ENCODE measurements at regions not wholly inside any gene's neighbourhood (a gene's known extent, or its start where the extent isn't known, plus 50 kb on each side); places are given as distances from the start of the nearest gene placed in this dataset.
"Not testable (repeated sequence)": the region's sequence is repeated elsewhere in the genome, so short reads cannot be mapped to it uniquely, and the experiment has no call there.

DNA sequence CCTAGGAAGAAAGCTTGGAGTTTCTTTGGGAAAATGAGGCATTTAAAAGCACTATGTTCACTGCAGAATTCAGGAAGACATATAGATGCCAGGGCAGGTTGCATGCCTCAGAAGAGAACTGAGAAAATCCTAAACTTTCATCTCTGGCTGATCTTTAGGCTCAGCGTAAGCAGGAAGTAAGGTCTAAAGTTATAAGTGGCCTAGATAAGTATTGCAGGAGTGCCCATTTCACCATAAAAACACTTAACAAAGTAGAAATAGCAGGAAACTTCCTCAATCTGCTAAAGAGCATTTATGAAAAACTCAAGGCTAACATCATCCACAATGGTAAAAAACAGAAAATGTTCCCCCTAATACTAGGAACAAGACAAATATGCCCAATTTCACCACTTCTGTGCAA is 320.3 kb downstream of the BMP2 start:
- DNase-seq = no peak

DNA sequence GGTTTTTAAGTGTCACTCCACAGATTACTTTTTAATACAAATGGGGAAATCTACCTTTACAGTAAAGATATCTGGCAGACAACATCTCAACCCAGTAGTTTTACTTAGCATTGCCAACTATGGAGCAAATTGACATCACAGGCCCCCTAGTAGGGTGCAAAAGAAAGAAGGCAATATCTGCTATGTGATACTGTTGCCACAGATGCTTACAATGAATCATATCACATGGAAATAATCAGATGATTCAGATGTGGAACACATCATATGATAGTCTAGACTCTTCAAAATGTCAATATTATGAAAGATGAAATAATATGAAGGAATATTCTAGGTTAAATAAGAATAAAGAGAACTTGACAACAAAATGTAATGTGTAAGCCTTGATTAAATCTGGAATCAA is 322.5 kb downstream of the BMP2 start:
- DNase-seq = no peak

DNA sequence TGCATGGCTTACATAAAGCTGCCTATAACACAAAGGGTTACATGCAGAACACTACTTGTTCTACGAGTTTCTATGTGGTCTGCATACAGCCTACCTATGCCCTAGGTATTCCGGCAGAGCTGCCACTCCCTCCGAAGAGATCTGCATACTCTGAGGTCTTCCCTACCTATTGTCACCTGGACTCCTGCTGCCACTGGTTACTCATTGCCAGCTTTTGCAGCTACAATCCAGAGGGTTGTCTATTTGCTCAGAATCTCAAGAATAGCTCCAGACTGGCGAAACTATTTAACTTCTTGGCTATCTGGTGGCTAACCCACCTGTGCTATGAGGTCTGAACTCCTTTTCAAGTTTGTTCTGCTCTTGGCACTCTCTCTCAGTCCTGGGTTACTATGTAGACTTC is 323.3 kb downstream of the BMP2 start:
- no peak for DNase-seq

DNA sequence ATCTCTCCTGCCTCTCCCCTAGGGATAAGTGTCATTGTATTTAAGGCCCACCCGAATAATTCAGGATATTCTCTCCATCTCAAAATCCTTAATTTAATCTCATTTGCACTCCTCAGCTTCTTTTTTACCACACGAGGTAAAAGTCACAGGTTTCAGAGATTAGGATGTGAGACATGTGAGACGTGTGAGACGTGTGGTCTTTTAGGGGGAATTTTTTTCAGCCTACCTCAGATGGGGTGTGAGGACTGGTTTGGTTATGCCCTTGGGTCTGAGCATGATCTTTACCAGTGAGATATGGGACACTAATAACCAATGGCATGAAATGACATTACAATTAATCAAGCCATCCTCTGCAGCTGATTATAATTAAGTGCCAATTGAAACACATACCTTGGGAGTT is 324.2 kb downstream of the BMP2 start:
- no peak for DNase-seq

DNA sequence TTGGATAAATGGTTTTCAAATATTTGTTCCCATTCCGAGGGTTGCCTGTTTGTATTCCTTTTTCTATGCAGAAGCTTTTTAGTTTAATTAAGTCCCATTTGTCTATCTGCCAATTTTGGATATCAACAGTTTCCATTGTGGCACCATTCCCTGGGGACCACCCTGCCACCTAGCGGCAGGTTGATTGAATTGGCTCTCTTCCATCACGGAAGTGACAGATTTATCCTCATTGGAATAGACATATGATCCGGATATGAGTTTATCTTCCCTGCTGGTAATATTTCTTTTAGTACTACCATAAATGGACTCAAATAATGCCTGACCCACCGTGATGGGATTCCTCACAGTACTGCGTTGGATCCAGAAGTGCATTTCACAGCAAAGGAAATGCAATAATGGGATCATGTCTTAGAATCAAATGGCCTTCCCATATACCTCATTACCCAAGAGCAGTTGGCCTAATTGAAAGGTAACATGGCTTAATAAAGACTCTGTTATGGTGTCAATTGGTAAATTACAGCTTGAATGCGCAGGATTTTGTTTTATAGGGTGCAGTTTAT is 327.0 kb downstream of the BMP2 start:
- DNase-seq = no peak

DNA sequence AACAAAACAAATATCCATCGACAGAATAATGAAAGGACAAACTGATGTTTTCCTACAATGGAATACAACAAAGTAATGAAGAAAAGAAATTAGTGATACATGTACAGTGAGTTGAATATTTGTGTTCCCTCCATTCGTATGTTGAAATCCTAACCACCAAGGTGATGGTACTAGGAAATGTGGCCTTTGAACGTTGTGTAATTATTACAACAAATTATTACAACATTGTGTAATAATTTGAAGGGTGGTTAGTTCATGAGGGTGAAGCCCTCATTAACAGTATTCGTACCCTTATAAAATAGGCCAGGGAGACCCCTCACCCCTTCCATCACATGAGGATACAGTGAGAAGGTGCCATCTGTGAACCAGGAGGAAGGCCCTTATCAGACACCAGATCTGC is 339.4 kb downstream of the BMP2 start:
- DNase-seq = no peak

DNA sequence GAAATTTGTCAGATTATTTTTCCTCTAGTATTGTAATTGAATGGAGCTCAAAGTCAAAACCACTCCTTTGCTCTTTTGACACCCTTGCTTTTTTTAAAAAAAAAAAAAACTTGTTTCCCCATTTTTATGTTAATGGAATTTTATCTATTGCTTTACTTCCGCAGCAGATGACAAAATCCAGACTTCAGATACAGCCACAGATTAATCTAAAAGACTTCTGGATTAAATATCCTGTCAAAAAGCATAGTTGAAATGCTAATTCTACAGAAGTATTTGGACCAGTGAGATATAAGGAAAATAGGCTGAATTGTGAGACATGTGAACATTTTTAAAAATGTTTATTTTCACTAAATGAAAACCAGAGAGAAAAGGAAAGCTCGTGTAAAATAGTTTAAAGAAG is 341.4 kb downstream of the BMP2 start:
- no peak for DNase-seq

DNA sequence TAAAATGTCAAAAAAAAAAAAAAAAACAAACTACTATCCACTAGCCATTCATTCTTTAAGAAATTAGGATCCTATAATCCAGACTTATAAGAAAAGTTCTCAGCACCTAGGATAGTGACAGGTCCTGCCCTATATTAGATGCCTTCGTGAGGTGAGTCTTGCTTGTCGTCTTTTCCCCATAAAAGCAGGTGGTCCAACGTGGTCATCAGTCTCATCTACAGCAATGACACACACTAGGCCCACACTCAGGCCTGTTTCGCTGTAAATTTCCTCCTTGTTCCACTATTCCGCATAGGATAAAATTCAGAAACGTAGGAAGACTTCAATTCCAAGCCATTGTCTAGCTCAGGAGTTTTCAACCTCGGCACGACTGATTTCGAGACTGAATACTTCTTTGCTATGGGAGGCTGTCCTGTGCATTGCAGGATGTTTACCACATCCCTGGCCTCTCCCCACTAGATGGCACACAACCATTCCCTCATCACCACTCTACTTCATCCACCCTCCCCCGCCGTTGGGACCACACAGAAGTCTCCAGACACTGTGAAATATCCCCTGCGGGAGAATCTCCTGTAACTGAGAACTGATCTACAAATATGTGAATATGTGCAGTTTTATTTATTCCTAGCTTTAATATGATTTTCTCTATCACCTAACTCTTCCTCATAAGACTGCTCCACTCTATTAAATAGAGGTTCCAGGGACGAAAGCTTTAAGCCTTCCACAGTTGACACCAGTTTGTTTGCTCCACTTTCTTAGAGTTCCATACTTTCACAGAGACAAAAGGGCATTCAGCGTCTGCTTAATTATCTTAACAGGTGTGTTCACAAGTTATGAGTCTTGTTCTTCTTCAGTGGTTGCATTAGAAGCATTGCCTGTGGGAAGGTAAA is 346.3 kb downstream of the BMP2 start:
- peak; percentile 3 for DNase-seq

DNA sequence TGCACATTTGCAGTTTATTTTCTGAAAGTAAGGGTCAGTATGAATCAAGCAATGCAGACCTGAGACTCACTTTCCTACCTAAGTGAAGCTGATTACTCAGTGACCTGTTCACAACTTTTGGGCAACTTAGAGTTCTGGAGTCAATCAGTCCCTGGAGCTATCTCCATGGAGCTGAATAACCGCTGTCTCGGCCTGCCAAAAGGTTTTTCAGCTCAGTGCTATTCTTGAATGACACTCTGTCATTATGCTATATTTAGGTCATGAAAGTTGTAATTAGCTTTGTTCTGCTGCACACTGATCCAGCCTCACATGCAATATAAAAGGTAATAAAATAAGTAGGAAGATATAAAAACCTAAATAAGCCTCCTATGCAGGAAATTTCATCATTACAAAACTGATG is 356.0 kb downstream of the BMP2 start:
- DNase-seq = no peak

DNA sequence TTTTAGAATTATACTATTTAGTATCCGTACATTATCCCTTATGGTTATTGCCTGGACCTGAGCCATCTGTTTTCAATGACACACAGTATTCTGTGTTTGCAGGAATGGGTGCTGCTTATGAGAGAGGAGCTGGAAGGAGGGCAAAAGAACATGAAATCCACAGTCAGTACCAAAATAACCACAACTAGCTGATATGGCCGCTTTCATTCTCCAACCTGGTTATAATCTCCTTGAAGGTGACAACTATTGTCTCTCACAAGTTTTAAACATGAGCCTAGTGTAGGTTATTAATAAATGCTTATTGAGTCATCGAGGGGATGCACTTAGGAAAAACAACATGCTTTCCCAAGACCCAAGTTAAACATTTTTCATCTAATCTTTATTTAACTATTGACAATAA is 356.6 kb downstream of the BMP2 start:
- no peak for DNase-seq

DNA sequence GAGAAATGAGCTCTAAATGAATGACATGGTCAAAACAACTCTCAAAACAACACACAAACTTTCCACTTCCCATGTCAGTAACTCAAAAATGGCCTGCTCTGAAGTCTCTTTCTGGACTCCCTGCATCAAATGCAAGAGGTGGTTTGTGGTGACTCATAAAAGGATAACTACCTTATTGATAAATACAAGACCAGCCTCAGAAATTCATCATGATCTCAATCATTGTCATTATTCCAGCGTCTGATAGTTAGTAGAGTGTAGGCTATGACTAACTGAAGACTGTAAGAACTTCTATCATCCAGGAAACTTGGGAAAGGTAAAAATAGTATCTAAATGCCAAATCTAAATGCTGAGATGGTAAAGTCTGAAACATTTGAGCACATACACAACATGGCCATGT is 369.4 kb downstream of the BMP2 start:
- DNase-seq = no peak

DNA sequence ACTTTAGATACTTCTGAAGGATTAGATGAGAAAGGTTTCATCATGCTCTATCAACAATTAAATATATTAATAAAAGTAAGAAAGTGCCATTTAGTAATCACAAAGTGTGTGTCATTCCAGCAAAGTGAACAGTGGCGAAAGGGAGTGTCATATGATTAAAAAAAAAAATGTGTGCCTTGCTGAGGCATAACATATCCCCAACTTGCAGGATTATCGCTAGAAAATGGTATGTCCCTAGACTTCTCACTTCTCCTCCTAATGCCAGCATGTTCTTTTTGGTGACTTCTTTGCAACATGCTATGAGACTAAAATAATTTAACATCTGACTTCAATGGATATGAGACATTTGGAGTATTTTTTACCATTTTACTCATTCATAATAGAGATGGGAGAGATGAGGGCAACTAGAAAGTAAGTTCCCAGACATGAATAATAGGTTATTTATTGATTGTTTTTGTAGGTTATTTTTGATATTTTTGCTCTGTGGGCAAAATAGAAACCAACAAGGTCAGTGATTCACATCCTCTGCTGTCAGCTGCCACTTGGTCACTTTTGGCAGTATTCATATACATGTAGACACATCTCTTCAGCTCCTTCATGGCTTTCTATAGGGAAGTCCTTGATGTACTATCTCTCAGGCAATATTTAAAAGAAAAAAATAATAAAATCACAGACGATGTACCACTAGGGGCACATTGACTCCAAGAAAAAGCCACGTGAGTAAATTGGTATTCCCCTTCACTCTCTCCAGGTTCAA is 370.1 kb downstream of the BMP2 start:
- no peak for DNase-seq

DNA sequence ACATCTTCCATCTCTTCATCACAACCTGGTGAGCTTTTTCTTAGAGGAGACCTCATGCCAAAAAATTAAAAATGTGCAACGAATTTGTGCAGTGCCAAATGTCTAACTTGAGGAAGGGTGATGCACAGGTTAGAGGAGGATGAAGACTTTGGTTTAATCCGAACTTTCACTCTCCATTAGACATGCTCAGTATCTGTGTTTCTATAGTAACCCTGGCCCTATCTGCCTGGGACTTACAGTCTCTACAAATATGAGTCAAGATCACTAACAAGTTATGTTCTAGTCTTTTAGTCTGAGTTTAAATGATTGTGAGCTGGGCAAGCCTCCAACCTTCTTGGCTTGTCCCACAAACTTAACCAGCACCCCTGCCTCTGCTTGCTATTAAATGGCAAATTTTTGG is 377.0 kb downstream of the BMP2 start:
- no peak for DNase-seq

DNA sequence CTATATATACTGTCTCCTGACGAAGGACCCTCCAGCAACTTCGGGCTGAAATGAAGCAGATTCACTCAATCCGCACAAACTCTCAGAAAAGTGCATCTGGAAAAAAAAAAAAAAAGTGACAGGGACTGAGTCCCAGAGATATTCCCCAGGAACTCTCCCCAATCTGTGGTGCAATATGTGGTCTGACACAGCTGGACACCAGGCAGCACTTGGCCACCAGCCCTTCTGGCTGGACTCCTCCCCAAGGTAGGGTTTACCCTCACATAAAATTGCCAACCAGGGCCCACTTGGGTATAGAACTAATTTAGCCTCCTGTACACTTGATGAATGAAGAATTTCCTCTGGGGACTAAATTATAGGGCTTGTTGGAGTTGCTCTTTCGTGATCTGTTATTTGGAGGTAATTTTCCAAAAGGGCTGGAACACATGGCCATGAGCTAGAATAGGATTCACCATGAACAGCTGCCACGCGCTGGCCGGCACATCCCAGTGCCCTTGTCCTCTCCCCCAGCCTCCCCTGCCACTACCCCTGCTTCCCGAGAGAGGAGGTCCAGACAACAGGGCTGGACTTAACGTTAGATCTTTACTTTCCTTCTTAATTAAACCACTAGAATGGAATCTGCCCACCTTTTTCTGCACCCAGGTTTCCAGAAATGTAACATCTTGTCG is 379.2 kb downstream of the BMP2 start:
- no peak for DNase-seq

DNA sequence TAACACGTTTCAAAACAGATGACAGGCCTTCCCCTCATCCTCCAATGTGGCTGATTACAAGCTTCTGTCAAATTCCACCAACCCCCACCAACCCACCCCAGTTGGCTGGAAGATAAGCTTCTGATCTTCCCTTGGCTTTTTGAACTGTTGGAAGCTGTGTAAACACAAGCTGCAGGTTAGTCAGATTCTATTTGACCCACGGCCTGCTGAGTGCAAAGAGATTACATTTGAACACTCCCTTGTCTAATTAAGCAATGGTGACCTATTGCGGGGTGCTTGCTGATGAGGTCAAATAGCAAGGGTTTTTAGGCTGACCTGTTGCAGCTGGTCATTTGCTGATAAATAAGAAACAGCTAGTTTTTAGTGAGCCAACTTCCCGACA is 379.7 kb downstream of the BMP2 start:
- no peak for DNase-seq

DNA sequence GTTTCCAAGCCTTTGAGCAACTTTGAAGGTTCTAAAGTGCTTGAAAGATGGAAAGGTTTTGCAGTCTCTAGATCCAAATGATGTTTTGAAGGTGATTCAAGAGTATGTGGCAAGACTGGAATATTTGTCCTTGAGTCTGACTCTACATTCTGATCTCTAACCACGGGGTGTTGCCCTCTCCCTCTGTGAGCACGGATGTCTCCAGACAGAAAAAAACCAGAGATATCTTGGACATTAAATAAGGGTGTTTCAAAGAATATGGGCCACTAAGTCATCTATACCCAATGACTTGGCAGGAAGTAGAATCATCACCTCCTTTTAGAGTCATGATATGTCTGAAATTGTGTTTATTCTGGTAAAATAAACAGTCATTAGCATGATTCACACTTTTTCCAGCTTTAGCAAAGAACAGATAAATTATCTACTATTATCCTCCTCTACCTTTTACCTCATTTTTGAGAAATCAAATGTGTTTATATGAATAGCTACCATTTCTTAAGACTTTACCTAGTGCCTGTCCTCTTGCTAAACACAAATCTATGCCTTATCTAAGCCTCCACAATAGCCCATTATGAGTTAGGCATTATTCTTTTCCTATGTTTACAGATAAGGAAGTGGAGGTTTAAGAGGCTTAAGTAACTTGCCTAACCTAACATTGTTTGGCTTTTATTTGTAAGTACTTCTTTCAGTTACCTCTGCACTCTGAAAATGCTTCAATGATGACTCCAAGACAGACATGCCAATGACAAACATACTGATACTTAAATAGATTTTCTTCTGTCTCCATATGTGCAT is 384.4 kb downstream of the BMP2 start:
- no peak for DNase-seq

DNA sequence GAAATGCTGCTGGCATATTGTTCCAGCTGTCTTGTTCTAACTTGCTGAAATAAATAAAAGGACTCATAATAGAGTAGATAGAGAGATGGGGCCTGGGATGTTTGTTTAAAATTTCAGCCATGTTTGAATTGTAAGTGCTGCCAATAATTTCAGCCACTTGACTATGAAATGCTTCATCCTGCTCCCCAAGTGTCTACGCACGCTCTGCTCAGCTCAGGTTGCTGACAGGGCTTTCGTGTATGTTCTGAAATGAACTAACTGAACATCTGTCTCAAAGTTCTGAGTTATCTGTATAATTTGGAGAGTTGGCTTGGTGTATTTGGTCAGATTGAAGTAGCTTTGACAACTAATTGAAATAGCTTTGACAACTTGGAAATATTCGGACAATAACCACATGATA is 387.8 kb downstream of the BMP2 start:
- DNase-seq = peak; percentile 97

DNA sequence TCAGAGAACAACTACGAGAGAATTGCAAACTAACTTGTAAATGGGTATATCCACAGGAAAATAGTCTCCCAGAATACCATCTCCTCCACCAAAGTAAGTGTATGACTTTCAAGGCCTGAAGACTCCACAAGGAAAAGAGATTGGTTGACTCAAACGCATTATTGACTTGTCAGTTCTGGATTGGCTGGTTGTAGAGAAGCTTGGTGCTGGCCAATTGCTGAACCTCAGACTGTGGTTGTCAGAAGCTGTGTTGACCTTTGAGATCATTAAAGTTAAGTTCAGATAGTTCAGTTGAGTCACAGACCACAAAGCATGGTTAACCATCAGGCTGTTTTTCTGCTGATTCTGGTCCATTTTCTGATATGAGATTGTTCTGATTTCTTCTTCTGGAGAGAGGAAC is 388.3 kb downstream of the BMP2 start:
- no peak for DNase-seq

DNA sequence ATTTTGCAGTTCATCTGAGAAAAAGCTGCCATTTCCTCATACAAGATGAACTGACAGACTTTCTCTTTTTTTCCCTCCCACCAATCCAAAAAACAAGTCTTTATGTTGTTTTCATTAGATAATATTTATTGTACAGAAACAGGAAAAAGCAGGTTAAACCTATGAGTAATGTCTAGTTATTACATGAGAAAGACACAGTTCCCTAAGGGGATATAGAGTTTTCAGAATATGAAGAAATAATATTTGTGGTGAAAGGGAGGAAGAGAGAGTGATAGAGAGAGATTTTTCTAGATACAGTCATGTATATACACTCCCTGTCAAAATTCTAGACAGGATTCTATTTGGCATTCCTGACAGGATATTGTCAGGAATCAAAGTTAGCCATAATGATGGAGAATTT is 392.4 kb downstream of the BMP2 start:
- no peak for DNase-seq

DNA sequence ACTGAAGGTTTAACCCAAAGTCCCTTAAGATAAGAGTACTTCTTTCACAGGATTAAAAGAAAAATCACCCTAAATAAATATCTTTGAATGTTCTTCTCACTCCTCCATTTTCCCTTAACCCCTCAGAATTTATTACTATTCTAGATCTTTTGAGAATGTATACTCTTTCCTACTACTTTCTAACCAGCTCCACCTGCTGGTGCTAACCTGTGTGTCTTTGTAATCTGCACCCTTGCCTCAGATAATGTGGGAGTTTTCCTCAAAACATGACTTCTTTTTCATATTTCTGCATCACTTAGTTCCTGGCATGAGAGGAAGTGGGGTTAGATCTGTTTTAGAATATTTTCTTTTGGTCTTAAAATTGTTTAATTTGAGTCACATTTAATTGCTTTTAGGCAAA is 394.2 kb downstream of the BMP2 start:
- DNase-seq = peak; percentile 25

DNA sequence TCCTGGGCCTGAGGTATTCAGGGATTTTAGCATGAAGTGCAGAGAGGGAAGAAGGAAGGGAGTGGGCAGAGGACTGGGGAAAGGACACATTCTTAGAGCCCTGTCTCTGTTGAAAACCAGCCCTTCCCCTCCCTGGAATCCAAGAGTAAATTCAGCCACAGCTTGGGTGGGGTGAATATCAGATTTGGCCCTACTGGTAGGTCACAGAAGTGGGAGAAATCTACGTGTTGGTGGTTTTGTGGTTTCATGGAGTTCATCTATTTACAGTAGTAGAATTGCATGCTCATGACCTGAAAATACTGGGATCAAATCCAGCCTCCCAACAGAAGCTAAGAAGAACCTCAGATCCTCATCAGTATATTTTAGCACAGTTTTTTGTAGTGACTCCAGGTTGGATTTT is 404.4 kb downstream of the BMP2 start:
- DNase-seq = no peak

DNA sequence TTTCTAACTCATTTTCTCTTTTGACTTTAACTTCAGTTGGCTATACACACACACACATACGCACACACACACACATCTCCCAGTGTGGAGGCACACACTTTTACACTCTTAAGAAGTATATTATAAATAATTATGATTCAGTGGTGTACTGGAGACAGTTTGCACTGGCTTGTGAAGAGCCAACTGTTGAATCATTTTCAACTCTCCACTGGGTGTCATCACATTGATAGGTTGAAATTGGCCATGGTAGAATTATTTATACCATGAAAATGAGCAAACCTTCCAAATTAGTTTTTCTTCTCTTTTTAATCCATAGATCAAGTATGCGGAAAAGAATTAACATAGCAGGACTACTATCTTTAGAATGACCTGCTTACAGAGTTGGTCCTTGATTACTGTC is 407.1 kb downstream of the BMP2 start:
- no peak for DNase-seq

DNA sequence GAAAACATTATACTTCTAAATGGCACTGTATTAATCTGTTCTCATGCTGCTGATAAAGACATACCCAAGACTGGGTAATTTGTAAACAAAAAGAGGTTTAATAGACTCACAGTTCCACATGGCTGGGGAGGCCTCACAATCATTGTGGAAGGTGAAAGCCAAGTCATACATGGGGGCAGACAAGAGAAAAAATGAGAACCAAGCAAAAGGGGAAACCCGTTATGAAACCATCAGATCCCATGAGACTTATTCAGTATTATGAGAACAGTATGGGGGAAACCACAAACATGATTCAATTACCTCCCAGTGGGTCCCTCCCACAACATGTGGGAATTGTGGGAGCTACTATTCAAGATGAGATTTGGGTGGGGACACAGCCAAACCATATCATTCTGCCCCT is 408.3 kb downstream of the BMP2 start:
- not testable (repeated sequence) for DNase-seq
